HG03139 (cell line): ENCODE measurements at regions not wholly inside any gene's neighbourhood (a gene's known extent, or its start where the extent isn't known, plus 50 kb on each side); places are given as distances from the start of the nearest gene placed in this dataset.

Source experiments
- ATAC-seq: cut with Tn5 transposase; IDR thresholded peaks from one replicate; pipeline ENCODE4 v1.9.1; 2021; ENCODE audit not compliant: unreplicated experiment

GRCh38 chr13:39892721-39893685, 237.5 kb downstream of the COG6 start:
- no peak for ATAC-seq

DNA sequence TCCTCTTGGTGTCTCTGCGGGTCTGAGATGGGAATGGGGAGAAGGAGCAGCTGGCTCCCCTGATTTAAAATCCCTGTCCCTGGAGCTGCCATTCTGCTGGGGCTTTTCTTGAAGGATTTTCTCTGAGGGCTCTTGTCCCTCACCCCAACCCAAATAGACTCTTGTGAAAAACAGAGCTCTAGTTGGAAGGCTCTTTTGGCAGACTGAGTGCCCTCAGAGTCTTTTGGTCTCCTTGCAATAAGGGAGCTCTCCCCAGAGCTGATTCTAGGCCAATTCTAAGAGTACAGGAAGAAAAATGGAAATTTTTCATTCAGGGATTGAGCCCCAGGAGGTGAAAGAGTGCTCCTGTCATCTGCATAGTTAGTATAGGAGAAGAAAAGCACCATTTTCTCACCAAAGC, 238.3 kb downstream of the COG6 start:
- no peak for ATAC-seq

- no peak for ATAC-seq
Observed at GRCh38 chr13:39894586-39894985, 239.1 kb downstream of the COG6 start.

DNA sequence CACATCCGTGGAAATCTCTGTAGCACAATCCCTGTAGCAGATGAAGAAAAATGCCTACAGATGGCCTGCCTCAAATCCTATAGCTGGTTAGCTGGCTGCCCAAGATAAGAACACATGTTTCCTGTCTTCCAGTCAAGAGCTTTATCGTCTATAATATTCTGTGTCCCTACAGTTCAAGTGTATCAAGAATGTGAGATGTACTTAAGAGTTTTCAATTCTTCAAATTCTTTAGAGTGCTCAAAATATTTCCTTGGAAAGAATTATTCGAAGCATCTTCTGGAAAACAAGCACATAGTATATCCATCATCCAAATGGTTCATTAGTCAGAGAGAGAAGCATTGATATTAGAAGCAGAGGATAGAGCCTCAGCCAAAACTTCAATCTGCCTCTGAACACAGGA, 239.8 kb downstream of the COG6 start:
- no peak for ATAC-seq

DNA sequence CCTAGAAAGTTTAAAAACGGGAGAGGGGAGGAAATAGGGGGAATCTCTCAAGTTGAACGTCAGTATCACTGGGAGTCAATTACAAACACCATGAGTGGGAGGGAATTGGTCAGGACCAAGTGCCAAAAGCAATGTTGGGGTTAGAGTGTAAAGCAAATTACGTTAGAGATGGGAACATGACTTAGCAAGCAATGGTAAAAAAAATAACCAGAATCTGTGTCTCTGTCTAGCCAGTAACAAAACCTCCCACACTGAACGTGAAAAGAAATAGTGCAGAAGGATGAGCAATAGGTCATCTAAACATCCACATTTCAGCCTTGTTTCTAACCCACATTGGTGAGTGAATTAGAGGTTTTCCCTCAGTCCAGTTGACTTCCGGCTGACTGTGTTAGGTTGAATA, 242.2 kb downstream of the COG6 start:
- ATAC-seq = no peak

- ATAC-seq = no peak
Observed at GRCh38 chr13:39900106-39900750, 244.8 kb downstream of the COG6 start.

GRCh38 chr13:39904959-39905358, 249.5 kb downstream of the COG6 start:
- ATAC-seq = no peak

DNA sequence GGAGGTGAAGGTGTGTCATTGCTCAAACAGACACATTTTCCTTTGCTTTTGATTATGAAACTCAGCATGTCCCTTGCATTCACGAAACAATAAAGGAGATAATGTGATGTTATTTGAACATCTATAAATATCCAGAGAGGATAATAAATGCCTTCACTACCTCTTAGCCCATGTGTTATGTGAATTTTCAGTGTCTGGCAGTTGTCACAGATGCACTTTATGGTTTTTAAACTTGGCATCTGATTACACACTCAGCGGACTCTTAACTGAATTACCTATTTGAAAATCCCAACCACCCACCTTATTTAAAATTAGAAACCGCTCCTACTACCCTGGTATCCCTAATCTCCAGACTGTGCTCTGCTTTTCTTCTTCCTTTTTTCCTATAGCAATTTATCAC, 254.2 kb downstream of the COG6 start:
- ATAC-seq = no peak

DNA sequence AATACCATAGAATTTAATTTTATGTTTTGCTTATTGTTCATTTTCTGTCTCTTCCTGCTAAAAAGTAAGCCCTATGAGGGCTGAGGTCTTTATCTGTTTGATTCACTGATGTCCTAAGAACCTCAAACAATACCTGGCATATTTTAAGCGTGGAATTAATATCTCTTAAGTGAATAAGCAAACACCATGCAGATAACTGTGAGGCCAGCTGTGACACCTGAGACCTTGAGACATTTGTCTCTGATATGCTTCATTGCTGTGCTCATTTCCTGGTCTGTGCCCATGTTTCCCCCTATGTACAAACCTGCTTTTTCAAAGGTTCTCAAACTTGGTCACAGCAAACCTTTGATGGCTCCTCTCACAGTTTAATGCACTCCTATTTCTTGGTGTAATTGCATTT, 254.6 kb downstream of the COG6 start:
- ATAC-seq = no peak

DNA sequence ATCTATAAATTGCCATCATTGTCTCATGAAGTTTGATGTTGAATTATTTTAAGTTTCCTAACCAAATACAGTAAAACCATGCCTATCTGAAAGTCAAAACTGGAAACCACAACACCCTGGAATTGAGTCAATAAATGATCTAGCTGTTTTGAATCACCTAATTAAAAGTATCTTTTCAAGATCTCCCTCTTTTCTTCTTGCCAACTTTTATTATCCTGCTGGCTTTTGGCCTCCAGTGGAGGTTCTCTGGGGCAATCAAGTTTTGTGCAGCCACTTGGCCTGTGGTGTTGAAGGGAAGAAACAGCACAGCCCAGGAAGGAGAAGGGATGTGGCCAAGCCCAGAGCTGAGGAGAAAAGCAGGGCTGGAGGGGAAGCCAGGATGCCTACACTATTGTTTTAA, 255.4 kb downstream of the COG6 start:
- no peak for ATAC-seq

DNA sequence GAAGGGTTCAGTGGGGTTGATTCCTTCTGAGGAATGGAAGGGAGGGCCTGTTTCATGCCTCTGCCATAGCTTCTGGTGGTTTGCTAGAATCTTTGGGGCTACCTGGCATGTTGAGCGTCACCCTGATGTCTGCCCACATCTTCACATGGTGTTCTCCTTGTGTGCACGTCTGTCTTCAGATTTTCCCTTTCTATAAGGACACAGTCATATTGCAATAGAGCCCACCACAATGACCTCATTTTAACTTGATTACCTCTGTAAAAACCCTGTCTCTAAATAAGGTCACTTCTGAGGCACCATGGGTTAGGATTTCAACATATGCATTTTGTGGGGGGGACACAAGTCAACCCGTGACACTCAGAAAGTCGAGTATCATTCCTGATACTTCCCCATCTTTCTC, 257.9 kb downstream of the COG6 start:
- no peak for ATAC-seq

DNA sequence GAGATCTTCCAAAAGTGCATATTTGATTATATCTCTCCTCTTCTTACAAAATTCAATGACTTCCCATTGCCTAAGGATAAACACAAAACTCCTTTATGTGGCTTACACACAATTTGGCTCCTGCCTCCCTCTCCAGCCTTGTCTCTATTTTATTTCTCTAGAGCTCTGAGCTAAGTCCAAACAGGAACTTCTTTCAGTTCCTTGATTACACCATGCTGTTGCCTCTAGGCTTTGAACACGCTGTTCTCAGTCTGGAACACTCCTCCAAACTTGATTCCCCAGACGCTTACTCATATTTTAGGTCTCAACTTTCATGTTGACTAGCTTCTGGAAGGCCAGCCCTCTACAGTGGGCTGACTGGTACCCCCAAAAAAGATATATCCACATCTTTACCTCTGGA, 258.5 kb downstream of the COG6 start:
- ATAC-seq = no peak

GRCh38 chr13:39915418-39915817, 260.0 kb downstream of the COG6 start:
- no peak for ATAC-seq

GRCh38 chr13:39916330-39916729, 260.9 kb downstream of the COG6 start:
- ATAC-seq = no peak

DNA sequence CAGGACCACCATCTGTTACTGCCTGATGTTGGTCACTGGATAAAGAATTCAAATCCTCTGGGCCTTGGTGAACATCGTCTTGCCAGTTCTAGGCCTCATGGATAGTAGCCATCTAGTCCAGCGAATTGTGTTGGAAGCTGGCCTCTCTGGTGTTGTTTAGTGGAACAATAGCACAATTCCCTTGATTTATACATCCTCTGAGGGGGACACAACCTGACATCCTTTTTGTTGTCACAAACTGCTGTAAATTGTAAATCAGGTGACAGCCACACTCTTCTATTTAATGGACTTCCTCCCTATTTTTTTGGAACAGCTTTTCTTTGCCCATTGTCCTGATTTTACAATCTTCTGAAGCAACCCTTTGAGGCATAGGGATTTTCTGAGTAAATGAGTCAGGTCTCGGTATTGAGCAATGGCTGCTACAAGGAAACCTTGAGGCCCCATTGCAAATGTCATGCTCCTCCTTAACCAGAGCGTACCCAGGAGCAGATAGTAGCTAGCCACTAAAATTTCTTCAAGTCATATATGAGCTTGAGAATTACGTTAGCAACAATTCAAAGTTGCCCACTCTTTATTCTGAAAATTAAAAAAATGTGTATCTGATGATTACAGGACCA, 263.3 kb downstream of the COG6 start:
- no peak for ATAC-seq

- no peak for ATAC-seq
Observed at GRCh38 chr13:39920613-39921012, 265.2 kb downstream of the COG6 start.

- no peak for ATAC-seq
Observed at GRCh38 chr13:39926345-39926744, 270.9 kb downstream of the COG6 start.

DNA sequence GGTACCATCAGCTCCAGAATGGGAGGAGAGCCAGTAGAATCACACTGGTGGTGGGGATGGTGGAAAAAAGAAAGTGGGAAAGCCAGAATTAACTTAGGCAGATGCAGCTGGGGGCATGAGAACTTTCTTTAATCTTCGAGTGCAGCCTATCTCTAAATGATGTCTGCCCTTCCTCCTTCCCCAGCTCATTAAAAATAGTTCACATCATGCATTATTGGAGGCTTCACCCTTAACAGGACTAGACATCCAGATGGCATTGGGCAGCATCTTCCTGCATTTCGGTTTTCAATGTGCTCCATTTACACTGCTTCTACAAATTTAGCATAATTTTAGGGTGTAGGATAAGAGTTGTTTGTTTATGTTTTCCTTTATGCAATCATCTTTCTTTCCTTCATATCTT, 272.8 kb downstream of the COG6 start:
- ATAC-seq = no peak

GRCh38 chr13:39929583-39929982, 274.1 kb downstream of the COG6 start:
- no peak for ATAC-seq

DNA sequence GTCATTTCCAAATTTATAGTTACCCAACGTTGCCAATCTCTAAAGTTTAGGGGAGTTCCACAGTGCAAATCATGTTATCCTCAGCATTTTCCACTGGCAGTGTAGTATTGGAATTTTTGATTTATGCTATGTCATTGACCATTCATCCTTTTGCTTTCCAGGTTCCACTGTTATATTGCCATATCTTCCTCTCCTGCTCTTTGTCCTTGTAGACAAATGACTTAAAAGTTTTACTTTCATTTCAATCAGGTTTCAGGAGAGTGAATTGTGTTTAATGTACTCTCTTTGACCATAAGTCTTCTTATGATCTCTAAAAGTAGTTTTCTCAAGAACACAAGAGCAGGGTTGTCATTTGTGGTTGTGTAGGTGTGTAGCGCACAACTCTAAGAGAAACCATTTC, 274.6 kb downstream of the COG6 start:
- no peak for ATAC-seq

DNA sequence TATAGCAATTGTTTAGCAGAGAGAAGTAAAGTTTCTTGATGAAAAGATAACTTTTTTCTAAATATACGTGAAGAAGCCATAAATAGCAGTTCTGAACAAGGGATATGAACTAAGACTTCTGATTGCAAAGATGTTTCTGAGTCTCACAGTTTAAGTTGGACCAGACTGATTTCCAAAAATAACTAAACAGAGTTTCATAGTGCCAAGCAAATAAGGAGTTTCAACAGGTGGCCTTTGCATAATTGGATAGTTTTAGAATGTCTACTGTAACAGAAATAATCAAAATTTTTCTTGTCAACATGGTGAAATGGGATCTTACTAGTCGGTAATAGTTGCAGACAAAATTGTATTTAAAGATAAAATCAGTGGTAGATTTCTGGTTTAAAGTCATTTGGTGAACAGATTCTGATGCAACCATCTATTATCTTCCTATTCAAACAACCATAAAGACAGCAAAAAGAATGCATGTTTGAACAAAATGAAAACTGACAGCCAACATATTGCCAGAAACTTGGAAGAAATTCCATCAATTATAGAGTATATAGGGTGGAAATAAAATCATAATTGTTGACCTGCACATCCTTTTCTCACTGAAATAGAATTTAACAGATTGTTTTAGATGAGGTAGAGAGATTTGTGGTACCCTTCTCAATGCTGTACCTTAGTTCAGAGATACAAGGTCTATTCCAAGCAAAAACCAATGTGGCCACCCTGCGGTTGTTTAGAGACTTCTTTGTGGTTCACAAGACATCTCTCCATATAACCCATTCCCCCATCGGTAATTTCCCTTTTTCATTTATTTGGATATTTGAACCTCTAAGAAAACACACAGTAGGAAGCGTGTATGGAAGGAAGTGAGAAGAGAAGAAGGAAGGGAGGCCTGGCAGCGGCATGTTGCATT, 275.3 kb downstream of the COG6 start:
- no peak for ATAC-seq
